HFFc6 (cell line): ENCODE measurements at regions not wholly inside any gene's neighbourhood (a gene's known extent, or its start where the extent isn't known, plus 50 kb on each side); places are given as distances from the start of the nearest gene placed in this dataset.

Experiments
- DNase-seq: peaks from one replicate; pipeline ENCODE4 v3.0.0-alpha.2; 2018
- H3K27ac Mint-ChIP-seq: 2 replicates; pipeline ENCODE4 v1.8.0; 2020; ENCODE audit warnings: mild to moderate bottlenecking, mixed read lengths
- H3K27me3 Mint-ChIP-seq: 2 replicates; pipeline ENCODE4 v1.8.0; 2021; ENCODE audit warnings: mild to moderate bottlenecking, moderate library complexity, mixed read lengths; ENCODE audit not compliant: insufficient read depth
- H3K36me3 Mint-ChIP-seq: 2 replicates; pipeline ENCODE4 v1.8.0; 2021; ENCODE audit warnings: low read depth, mixed read lengths
- H3K4me1 Mint-ChIP-seq: 2 replicates; pipeline ENCODE4 v1.8.0; 2020; ENCODE audit warnings: low read depth, mixed read lengths
- H3K4me3 Mint-ChIP-seq: 2 replicates; pipeline ENCODE4 v1.8.0; 2020; ENCODE audit warnings: mild to moderate bottlenecking, moderate library complexity, mixed read lengths
- H3K9me3 Mint-ChIP-seq: 2 replicates; pipeline ENCODE4 v1.8.0; 2020; ENCODE audit warnings: mild to moderate bottlenecking, mixed read lengths
- CTCF ChIP-seq: fragments of 200-600 bp; sonication (generic); IDR thresholded peaks from 2 replicates; pipeline ENCODE4 v1.5.0; 2021; ENCODE audit warnings: antibody characterized with exemption, mild to moderate bottlenecking

GRCh38 chr11:109275931-109276330 lies 146.1 kb upstream of the C11orf87 start:
- no peak for DNase-seq
- TF ChIP-seq CTCF = no peak
- Mint-ChIP-seq H3K27me3 (peaks cover 2% of the 10 kb centered on the region), H3K4me1 (peaks cover 13% of the 10 kb centered on the region; the same call in 1 of the 2 replicates), H3K4me3 (no peak overlapping the region), H3K9me3 (peaks cover 15% of the 10 kb centered on the region), H3K36me3 (peaks cover 9% of the 10 kb centered on the region), H3K27ac (no peak overlapping the region)

- Mint-ChIP-seq H3K27me3 (peaks cover 2% of the 10 kb centered on the region), H3K4me3 (no peak overlapping the region), H3K36me3 (peaks cover 5% of the 10 kb centered on the region), H3K27ac (no peak overlapping the region), H3K9me3 (peaks cover 5% of the 10 kb centered on the region; the same call in 1 of the 2 replicates), H3K4me1 (no peaks in the 10 kb centered on the region)
- no peak for TF ChIP-seq CTCF
- DNase-seq = no peak
Measured at GRCh38 chr11:109285465-109285864, 136.5 kb upstream of the C11orf87 start.

- Mint-ChIP-seq H3K4me1 (peaks cover 19% of the 10 kb centered on the region; the same call in 1 of the 2 replicates), H3K27me3 (no peaks in the 10 kb centered on the region; the same call in 1 of the 2 replicates), H3K4me3 (no peak overlapping the region), H3K27ac (no peak overlapping the region), H3K9me3 (no peaks in the 10 kb centered on the region), H3K36me3 (no peaks in the 10 kb centered on the region)
- TF ChIP-seq CTCF = no peak
- no peak for DNase-seq
Measured at GRCh38 chr11:109291553-109291952, 130.4 kb upstream of the C11orf87 start.

- no peak for DNase-seq
- TF ChIP-seq CTCF = no peak
- no peak overlapping the region for H3K4me3 Mint-ChIP-seq
- peaks cover 3% of the 10 kb centered on the region; the same call in 1 of the 2 replicates for H3K27me3 Mint-ChIP-seq
- H3K27ac Mint-ChIP-seq = no peak overlapping the region
- peaks cover 28% of the 10 kb centered on the region for H3K4me1 Mint-ChIP-seq
- H3K36me3 Mint-ChIP-seq = no peaks in the 10 kb centered on the region
- no peaks in the 10 kb centered on the region for H3K9me3 Mint-ChIP-seq
Measured at GRCh38 chr11:109298865-109299264, 123.1 kb upstream of the C11orf87 start.

- Mint-ChIP-seq H3K27ac (no peak overlapping the region), H3K4me1 (peaks cover 37% of the 10 kb centered on the region), H3K4me3 (no peak overlapping the region), H3K36me3 (no peaks in the 10 kb centered on the region), H3K27me3 (peaks cover 3% of the 10 kb centered on the region; the same call in 1 of the 2 replicates), H3K9me3 (no peaks in the 10 kb centered on the region)
- no peak for DNase-seq
- TF ChIP-seq CTCF = no peak
Measured at GRCh38 chr11:109300211-109300610, 121.8 kb upstream of the C11orf87 start.
